ENCODE measurements at regions not wholly inside any gene's neighbourhood (a gene's known extent, or its start where the extent isn't known, plus 50 kb on each side); places are given as distances from the start of the nearest gene placed in this dataset.

- Histone ChIP-seq H3K9me3 (ENCODE audit: control insufficient read depth, insufficient read depth, low read length) (no peaks in the 10 kb centered on the region), H3K36me3 (ENCODE audit: insufficient read depth, low read length) (no peaks in the 10 kb centered on the region), H3K9ac (ENCODE audit: low read depth, low read length) (no peak overlapping the region), H3K4me1 (ENCODE audit: insufficient read depth, low read length) (no peaks in the 10 kb centered on the region)
Measured at GRCh38 chr2:226076529-226076928, 677.0 kb downstream of the NYAP2 start.

GRCh38 chr2:226074391-226074790 lies 674.9 kb downstream of the NYAP2 start:
- Histone ChIP-seq H3K9me3 (ENCODE audit: control insufficient read depth, insufficient read depth, low read length) (no peaks in the 10 kb centered on the region), H3K9ac (ENCODE audit: low read depth, low read length) (no peak overlapping the region), H3K36me3 (ENCODE audit: insufficient read depth, low read length) (no peaks in the 10 kb centered on the region), H3K4me1 (ENCODE audit: insufficient read depth, low read length) (no peaks in the 10 kb centered on the region)

- Histone ChIP-seq H3K9ac (ENCODE audit: low read depth, low read length) (no peak overlapping the region), H3K9me3 (ENCODE audit: control insufficient read depth, insufficient read depth, low read length) (no peaks in the 10 kb centered on the region), H3K4me1 (ENCODE audit: insufficient read depth, low read length) (no peaks in the 10 kb centered on the region), H3K36me3 (ENCODE audit: insufficient read depth, low read length) (no peaks in the 10 kb centered on the region)
Measured at GRCh38 chr2:226073496-226074160, 674.1 kb downstream of the NYAP2 start.

- H3K9ac ChIP-seq (ENCODE audit: low read depth, low read length) = no peak overlapping the region
Measured at GRCh38 chr2:226066873-226067272, 667.4 kb downstream of the NYAP2 start.

GRCh38 chr2:226066391-226066790 lies 666.9 kb downstream of the NYAP2 start:
- no peaks in the 10 kb centered on the region for H3K4me1 ChIP-seq (ENCODE audit: insufficient read depth, low read length)
- no peak overlapping the region for H3K9ac ChIP-seq (ENCODE audit: low read depth, low read length)
- H3K9me3 ChIP-seq (ENCODE audit: control insufficient read depth, insufficient read depth, low read length) = no peaks in the 10 kb centered on the region
- no peaks in the 10 kb centered on the region for H3K36me3 ChIP-seq (ENCODE audit: insufficient read depth, low read length)

More at GRCh38 chr2:226066873-226067272, 667.4 kb downstream of the NYAP2 start:
- Histone ChIP-seq H3K9me3 (ENCODE audit: control insufficient read depth, insufficient read depth, low read length) (no peaks in the 10 kb centered on the region), H3K4me1 (ENCODE audit: insufficient read depth, low read length) (no peaks in the 10 kb centered on the region), H3K36me3 (ENCODE audit: insufficient read depth, low read length) (no peaks in the 10 kb centered on the region)

GRCh38 chr2:226064932-226065570 lies 665.5 kb downstream of the NYAP2 start:
- H3K36me3 ChIP-seq (ENCODE audit: insufficient read depth, low read length) = no peaks in the 10 kb centered on the region
- no peaks in the 10 kb centered on the region for H3K4me1 ChIP-seq (ENCODE audit: insufficient read depth, low read length)
- H3K9ac ChIP-seq (ENCODE audit: low read depth, low read length) = no peak overlapping the region
- H3K9me3 ChIP-seq (ENCODE audit: control insufficient read depth, insufficient read depth, low read length) = no peaks in the 10 kb centered on the region

- H3K9me3 ChIP-seq (ENCODE audit: control insufficient read depth, insufficient read depth, low read length) = no peaks in the 10 kb centered on the region
- no peak overlapping the region for H3K9ac ChIP-seq (ENCODE audit: low read depth, low read length)
- no peaks in the 10 kb centered on the region for H3K4me1 ChIP-seq (ENCODE audit: insufficient read depth, low read length)
- H3K36me3 ChIP-seq (ENCODE audit: insufficient read depth, low read length) = no peaks in the 10 kb centered on the region
Measured at GRCh38 chr2:226063704-226064440, 664.4 kb downstream of the NYAP2 start.

- Histone ChIP-seq H3K4me1 (ENCODE audit: insufficient read depth, low read length) (no peaks in the 10 kb centered on the region), H3K9me3 (ENCODE audit: control insufficient read depth, insufficient read depth, low read length) (no peaks in the 10 kb centered on the region), H3K9ac (ENCODE audit: low read depth, low read length) (no peak overlapping the region), H3K36me3 (ENCODE audit: insufficient read depth, low read length) (no peaks in the 10 kb centered on the region)
Measured at GRCh38 chr2:226059961-226060627, 660.6 kb downstream of the NYAP2 start.

GRCh38 chr2:226057914-226058313 lies 658.4 kb downstream of the NYAP2 start:
- Histone ChIP-seq H3K9ac (ENCODE audit: low read depth, low read length) (no peak overlapping the region), H3K4me1 (ENCODE audit: insufficient read depth, low read length) (no peaks in the 10 kb centered on the region), H3K9me3 (ENCODE audit: control insufficient read depth, insufficient read depth, low read length) (no peaks in the 10 kb centered on the region), H3K36me3 (ENCODE audit: insufficient read depth, low read length) (no peaks in the 10 kb centered on the region)

- H3K4me1 ChIP-seq (ENCODE audit: insufficient read depth, low read length) = no peaks in the 10 kb centered on the region
- H3K9ac ChIP-seq (ENCODE audit: low read depth, low read length) = no peak overlapping the region
- no peaks in the 10 kb centered on the region for H3K36me3 ChIP-seq (ENCODE audit: insufficient read depth, low read length)
- no peaks in the 10 kb centered on the region for H3K9me3 ChIP-seq (ENCODE audit: control insufficient read depth, insufficient read depth, low read length)
Measured at GRCh38 chr2:226057365-226057764, 657.9 kb downstream of the NYAP2 start.

GRCh38 chr2:226052772-226053416 lies 653.4 kb downstream of the NYAP2 start:
- H3K9ac ChIP-seq (ENCODE audit: low read depth, low read length) = no peak overlapping the region
- no peaks in the 10 kb centered on the region for H3K4me1 ChIP-seq (ENCODE audit: insufficient read depth, low read length)
- no peaks in the 10 kb centered on the region for H3K36me3 ChIP-seq (ENCODE audit: insufficient read depth, low read length)
- no peaks in the 10 kb centered on the region for H3K9me3 ChIP-seq (ENCODE audit: control insufficient read depth, insufficient read depth, low read length)

- Histone ChIP-seq H3K36me3 (ENCODE audit: insufficient read depth, low read length) (no peaks in the 10 kb centered on the region), H3K4me1 (ENCODE audit: insufficient read depth, low read length) (no peaks in the 10 kb centered on the region), H3K9me3 (ENCODE audit: control insufficient read depth, insufficient read depth, low read length) (no peaks in the 10 kb centered on the region), H3K9ac (ENCODE audit: low read depth, low read length) (no peak overlapping the region)
Measured at GRCh38 chr2:226050822-226051221, 651.3 kb downstream of the NYAP2 start.

- no peaks in the 10 kb centered on the region for H3K4me1 ChIP-seq (ENCODE audit: insufficient read depth, low read length)
- no peaks in the 10 kb centered on the region for H3K9me3 ChIP-seq (ENCODE audit: control insufficient read depth, insufficient read depth, low read length)
- H3K36me3 ChIP-seq (ENCODE audit: insufficient read depth, low read length) = no peaks in the 10 kb centered on the region
- no peak overlapping the region for H3K9ac ChIP-seq (ENCODE audit: low read depth, low read length)
Measured at GRCh38 chr2:226048611-226049010, 649.1 kb downstream of the NYAP2 start.

- Histone ChIP-seq H3K36me3 (ENCODE audit: insufficient read depth, low read length) (no peaks in the 10 kb centered on the region), H3K9ac (ENCODE audit: low read depth, low read length) (no peak overlapping the region), H3K9me3 (ENCODE audit: control insufficient read depth, insufficient read depth, low read length) (no peaks in the 10 kb centered on the region), H3K4me1 (ENCODE audit: insufficient read depth, low read length) (no peaks in the 10 kb centered on the region)
Measured at GRCh38 chr2:226045080-226045479, 645.6 kb downstream of the NYAP2 start.

All from ES-I3 (cell line).